WTC11 (cell line): ENCODE measurements at regions not wholly inside any gene's neighbourhood (a gene's known extent, or its start where the extent isn't known, plus 50 kb on each side); places are given as distances from the start of the nearest gene placed in this dataset.

Experiments
- ATAC-seq: fragments of 200-7000 bp; cut with Tn5 transposase; 2 replicates; pipeline ENCODE4 v1.10.0; 2021; ENCODE audit warnings: mild to moderate bottlenecking, moderate library complexity
- CTCF ChIA-PET: fragments of 300-600 bp; sonication (Branson Sonifier 250); formaldehyde crosslinking; loops from one replicate; lab custom pipeline; 2021; ENCODE audit warnings: antibody characterized with exemption; lab: Charles Lee
- POLR2A ChIA-PET: fragments of 350-600 bp; sonication (Branson Sonifier 250); formaldehyde crosslinking; loops from one replicate; lab custom pipeline; 2021; ENCODE audit warnings: antibody characterized with exemption; lab: Charles Lee
- DNase-seq: peaks from one replicate; pipeline ENCODE4 v3.0.0; 2021; ENCODE audit warnings: low spot score
- H3K27ac Mint-ChIP-seq: 2 replicates; pipeline ENCODE4 v1.8.0; 2021; ENCODE audit warnings: mixed read lengths
- H3K27me3 Mint-ChIP-seq: 2 replicates; pipeline ENCODE4 v1.8.0; 2021; ENCODE audit warnings: low read depth, mild to moderate bottlenecking, moderate library complexity, mixed read lengths
- H3K36me3 Mint-ChIP-seq: 2 replicates; pipeline ENCODE4 v1.8.0; 2021; ENCODE audit warnings: mixed read lengths
- H3K4me1 Mint-ChIP-seq: 2 replicates; pipeline ENCODE4 v1.8.0; 2022; ENCODE audit warnings: mixed read lengths
- H3K4me3 Mint-ChIP-seq: 2 replicates; pipeline ENCODE4 v1.8.0; 2021; ENCODE audit warnings: mild to moderate bottlenecking, moderate library complexity, mixed read lengths
- H3K9me3 Mint-ChIP-seq: 2 replicates; pipeline ENCODE4 v1.8.0; 2021; ENCODE audit warnings: mixed read lengths
- CREB1 ChIP-seq: sonication (generic); formaldehyde crosslinking; IDR thresholded peaks from 2 replicates; pipeline ENCODE4 v1.8.0; 2023; ENCODE audit warnings: mild to moderate bottlenecking, missing genetic modification reagents
- CTCF ChIP-seq: fragments of 200-600 bp; IDR thresholded peaks from 2 replicates; pipeline ENCODE4 v1.8.0; 2022; ENCODE audit warnings: antibody characterized with exemption
- EMX1 ChIP-seq: fragments of 250-450 bp; sonication (Bioruptor Pico); IDR thresholded peaks from 2 replicates; pipeline ENCODE4 v1.8.0; 2021; ENCODE audit warnings: mild to moderate bottlenecking
- FOXP1 ChIP-seq: sonication (generic); formaldehyde crosslinking; IDR thresholded peaks from 2 replicates; pipeline ENCODE4 v1.8.0; 2022; ENCODE audit warnings: missing genetic modification reagents, mild to moderate bottlenecking, moderate library complexity, borderline replicate concordance
- MAX ChIP-seq: sonication (generic); formaldehyde crosslinking; IDR thresholded peaks from 2 replicates; pipeline ENCODE4 v1.8.0; 2022; ENCODE audit warnings: mild to moderate bottlenecking, missing genetic modification reagents
- NR3C1 ChIP-seq: sonication (generic); formaldehyde crosslinking; conservative IDR thresholded peaks from 2 replicates; pipeline ENCODE4 v1.8.1; 2023; ENCODE audit warnings: low read depth, mild to moderate bottlenecking, missing genetic modification reagents
- SMAD3 ChIP-seq: sonication (generic); formaldehyde crosslinking; IDR thresholded peaks from 2 replicates; pipeline ENCODE4 v1.8.0; 2022; ENCODE audit warnings: missing genetic modification reagents, mild to moderate bottlenecking, borderline replicate concordance
- TEAD1 ChIP-seq: sonication (generic); formaldehyde crosslinking; IDR thresholded peaks from 2 replicates; pipeline ENCODE4 v1.8.0; 2022; ENCODE audit warnings: mild to moderate bottlenecking, missing genetic modification reagents
- ZBTB21 ChIP-seq: sonication (generic); formaldehyde crosslinking; IDR thresholded peaks from 2 replicates; pipeline ENCODE4 v1.8.1; 2023; ENCODE audit warnings: mild to moderate bottlenecking, missing genetic modification reagents, borderline replicate concordance
- ZNF232 ChIP-seq: sonication (generic); formaldehyde crosslinking; IDR thresholded peaks from 2 replicates; pipeline ENCODE4 v1.8.0; 2022; ENCODE audit warnings: mild to moderate bottlenecking, missing genetic modification reagents
- ZNF532 ChIP-seq: fragments of 250-450 bp; sonication (Bioruptor Pico); IDR thresholded peaks from 2 replicates; pipeline ENCODE4 v1.9.0; 2021; ENCODE audit warnings: mild to moderate bottlenecking, borderline replicate concordance
- TF ChIP-seq, protein P1 (sequence below): sonication (generic); formaldehyde crosslinking; IDR thresholded peaks from 2 replicates; pipeline ENCODE4 v1.8.0; 2022; ENCODE audit warnings: missing genetic modification reagents
- TF ChIP-seq, protein P2 (sequence below): sonication (generic); formaldehyde crosslinking; IDR thresholded peaks from 2 replicates; pipeline ENCODE4 v1.8.1; 2023; ENCODE audit warnings: mild to moderate bottlenecking, missing genetic modification reagents
- TF ChIP-seq, protein P3 (sequence below): sonication (generic); formaldehyde crosslinking; IDR thresholded peaks from 2 replicates; pipeline ENCODE4 v1.8.0; 2022; ENCODE audit warnings: mild to moderate bottlenecking, missing genetic modification reagents

GRCh38 chrX:69088171-69088938, 76.9 kb downstream of the PJA1 start (continued):
- TF ChIP-seq, protein P1, sequence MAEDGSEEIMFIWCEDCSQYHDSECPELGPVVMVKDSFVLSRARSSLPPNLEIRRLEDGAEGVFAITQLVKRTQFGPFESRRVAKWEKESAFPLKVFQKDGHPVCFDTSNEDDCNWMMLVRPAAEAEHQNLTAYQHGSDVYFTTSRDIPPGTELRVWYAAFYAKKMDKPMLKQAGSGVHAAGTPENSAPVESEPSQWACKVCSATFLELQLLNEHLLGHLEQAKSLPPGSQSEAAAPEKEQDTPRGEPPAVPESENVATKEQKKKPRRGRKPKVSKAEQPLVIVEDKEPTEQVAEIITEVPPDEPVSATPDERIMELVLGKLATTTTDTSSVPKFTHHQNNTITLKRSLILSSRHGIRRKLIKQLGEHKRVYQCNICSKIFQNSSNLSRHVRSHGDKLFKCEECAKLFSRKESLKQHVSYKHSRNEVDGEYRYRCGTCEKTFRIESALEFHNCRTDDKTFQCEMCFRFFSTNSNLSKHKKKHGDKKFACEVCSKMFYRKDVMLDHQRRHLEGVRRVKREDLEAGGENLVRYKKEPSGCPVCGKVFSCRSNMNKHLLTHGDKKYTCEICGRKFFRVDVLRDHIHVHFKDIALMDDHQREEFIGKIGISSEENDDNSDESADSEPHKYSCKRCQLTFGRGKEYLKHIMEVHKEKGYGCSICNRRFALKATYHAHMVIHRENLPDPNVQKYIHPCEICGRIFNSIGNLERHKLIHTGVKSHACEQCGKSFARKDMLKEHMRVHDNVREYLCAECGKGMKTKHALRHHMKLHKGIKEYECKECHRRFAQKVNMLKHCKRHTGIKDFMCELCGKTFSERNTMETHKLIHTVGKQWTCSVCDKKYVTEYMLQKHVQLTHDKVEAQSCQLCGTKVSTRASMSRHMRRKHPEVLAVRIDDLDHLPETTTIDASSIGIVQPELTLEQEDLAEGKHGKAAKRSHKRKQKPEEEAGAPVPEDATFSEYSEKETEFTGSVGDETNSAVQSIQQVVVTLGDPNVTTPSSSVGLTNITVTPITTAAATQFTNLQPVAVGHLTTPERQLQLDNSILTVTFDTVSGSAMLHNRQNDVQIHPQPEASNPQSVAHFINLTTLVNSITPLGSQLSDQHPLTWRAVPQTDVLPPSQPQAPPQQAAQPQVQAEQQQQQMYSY (CRISPR knock-in tag): no peak
- TF ChIP-seq TEAD1 (CRISPR knock-in tag) (no peak), ZBTB21 (CRISPR knock-in tag) (no peak), NR3C1 (CRISPR knock-in tag) (no peak), ZNF532 (CRISPR knock-in tag) (no peak)

GRCh38 chrX:69085826-69086225, 79.4 kb downstream of the PJA1 start:
- no peak for ATAC-seq
- no peaks in the 10 kb centered on the region for H3K9me3 Mint-ChIP-seq
- no peak for TF ChIP-seq MAX (CRISPR knock-in tag)
- TF ChIP-seq, protein P2, sequence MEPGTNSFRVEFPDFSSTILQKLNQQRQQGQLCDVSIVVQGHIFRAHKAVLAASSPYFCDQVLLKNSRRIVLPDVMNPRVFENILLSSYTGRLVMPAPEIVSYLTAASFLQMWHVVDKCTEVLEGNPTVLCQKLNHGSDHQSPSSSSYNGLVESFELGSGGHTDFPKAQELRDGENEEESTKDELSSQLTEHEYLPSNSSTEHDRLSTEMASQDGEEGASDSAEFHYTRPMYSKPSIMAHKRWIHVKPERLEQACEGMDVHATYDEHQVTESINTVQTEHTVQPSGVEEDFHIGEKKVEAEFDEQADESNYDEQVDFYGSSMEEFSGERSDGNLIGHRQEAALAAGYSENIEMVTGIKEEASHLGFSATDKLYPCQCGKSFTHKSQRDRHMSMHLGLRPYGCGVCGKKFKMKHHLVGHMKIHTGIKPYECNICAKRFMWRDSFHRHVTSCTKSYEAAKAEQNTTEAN (CRISPR knock-in tag): no peak
- no peak for TF ChIP-seq CREB1
- TF ChIP-seq EMX1: no peak
- TF ChIP-seq SMAD3 (CRISPR knock-in tag): no peak
- TF ChIP-seq CTCF: no peak
- no peak for TF ChIP-seq FOXP1 (CRISPR knock-in tag)
- TF ChIP-seq ZNF232 (CRISPR knock-in tag): no peak
- TF ChIP-seq, protein P3, sequence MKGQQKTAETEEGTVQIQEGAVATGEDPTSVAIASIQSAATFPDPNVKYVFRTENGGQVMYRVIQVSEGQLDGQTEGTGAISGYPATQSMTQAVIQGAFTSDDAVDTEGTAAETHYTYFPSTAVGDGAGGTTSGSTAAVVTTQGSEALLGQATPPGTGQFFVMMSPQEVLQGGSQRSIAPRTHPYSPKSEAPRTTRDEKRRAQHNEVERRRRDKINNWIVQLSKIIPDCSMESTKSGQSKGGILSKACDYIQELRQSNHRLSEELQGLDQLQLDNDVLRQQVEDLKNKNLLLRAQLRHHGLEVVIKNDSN (CRISPR knock-in tag): no peak
- TF ChIP-seq, all 79 proteins: peak for 0
- Mint-ChIP-seq H3K4me3 (no peak overlapping the region), H3K36me3 (no peaks in the 10 kb centered on the region), H3K27ac (no peak overlapping the region), H3K4me1 (peaks cover 12% of the 10 kb centered on the region), H3K27me3 (0 out of 2 replicates have a peak, but pooled peaks cover 2% of the 10 kb centered on the region)
- POLR2A ChIA-PET: no interaction called here
- DNase-seq: no peak
- CTCF ChIA-PET: interaction anchor here (0.9 to 3.9 kb wide), 4 partner anchors 8 to 257 kb away, joined by 3 to 24 read pairs (median 4); partner anchors contain the start of gene EFNB1
